C1 segment of cervical spinal cord (tissue), 14 donors: ENCODE measurements at regions not wholly inside any gene's neighbourhood (a gene's known extent, or its start where the extent isn't known, plus 50 kb on each side); places are given as distances from the start of the nearest gene placed in this dataset.

Experiments used
- DNase-seq, 14 donors: peaks; one replicate each; lab custom pipeline; 2025; lab: John Stamatoyannopoulos, UW

- no peak for DNase-seq
These were observed 330.5 kb downstream of the FGF9 start for GRCh38 chr13:22001336-22001735.

DNA sequence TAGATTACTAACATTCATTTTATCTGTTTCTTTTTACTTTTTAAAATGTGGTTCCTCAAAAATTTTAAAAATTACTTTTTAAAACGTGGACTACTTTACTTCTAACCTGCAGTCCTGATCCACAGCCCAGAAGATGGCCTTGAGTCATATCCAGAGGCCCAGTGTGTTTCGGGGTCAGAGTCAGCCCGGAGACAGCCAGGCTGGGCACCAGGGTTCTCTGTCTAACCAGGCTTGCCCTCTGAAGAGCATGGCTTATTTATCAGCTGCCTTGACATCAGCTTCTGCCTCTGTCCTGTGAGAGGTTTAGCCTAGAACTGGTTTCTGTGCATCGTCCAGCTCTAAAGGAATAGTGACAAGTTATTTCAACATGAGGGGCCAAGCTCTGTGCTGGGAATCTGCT lies 332.0 kb downstream of the FGF9 start:
- DNase-seq = no peak

DNA sequence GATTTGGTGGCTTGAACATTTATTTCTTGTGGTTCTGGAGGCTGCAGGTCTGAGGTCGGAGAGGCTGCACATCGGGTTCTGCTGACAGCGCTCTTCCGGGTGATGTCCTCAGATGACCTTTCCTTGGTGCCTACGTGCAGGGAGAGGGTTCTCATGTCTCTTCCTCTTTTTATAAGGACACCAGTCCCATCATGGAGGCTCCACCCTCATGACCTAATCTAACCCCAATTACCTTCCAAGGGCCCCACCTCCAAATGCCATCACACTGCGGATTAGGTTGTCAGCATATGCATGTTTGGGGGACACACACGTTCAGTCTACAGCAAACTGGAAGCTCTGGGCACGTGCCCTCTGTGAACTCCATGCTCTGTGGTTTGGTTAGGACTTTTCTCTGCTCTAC lies 338.6 kb downstream of the FGF9 start:
- peak in 1 of 14 donors; percentile 5 for DNase-seq

DNA sequence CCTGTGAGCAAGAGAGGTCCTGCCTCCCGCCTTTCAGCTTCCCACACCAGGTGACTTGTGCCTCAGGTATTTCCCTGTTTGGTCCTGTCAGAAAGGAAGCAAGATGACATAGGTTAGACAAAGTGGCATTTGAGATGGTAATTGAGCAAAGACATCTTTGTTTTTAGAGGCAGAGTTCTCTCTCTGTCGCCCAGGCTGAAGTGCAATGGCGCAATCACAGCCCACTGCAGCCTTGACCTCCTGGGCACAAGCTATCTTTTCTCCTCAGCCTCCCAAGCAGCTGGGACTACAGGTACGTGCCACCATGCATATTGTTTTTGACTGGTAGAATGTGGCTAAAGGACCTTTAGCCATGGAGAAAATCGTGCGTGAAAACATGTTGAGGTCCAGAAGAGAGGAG lies 339.1 kb downstream of the FGF9 start:
- DNase-seq = no peak

DNA sequence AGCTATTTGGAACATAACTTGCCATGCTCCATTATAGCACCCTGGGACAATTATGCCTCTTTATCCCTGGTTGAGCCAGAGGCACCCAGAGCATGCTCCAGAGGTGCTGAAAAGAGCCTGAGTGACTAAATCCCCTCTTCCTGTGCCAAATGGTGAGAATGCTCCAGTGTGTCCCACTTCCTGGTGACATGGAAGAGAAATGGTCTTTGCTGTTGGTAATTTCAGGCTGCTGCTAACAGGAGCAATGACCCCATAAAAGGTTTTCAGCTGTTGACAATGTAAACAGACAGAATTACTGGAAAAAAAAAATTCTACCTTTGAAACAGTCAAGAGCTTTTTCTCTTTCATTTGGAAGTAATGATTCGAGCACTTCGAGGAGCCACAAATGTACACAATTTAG lies 341.8 kb downstream of the FGF9 start:
- no peak for DNase-seq

DNA sequence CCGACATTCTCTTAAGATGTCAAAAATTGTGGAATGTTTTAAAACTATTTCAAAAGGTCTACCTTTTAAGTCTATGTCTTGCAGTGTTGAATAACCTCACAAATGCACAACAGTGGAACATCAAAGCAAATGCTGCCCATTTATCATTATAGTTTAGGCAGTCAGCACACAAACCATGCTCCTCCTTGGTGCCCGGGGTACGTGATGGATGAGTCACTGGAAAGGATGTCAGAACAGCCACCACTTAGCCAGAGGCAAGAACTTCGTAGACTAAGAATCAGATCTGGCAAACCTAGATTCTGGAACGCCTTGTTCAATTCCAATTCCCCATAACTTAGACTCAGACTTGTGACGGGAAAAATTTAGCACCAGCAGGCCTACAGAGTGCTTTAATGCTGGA lies 343.6 kb downstream of the FGF9 start:
- no peak for DNase-seq

DNA sequence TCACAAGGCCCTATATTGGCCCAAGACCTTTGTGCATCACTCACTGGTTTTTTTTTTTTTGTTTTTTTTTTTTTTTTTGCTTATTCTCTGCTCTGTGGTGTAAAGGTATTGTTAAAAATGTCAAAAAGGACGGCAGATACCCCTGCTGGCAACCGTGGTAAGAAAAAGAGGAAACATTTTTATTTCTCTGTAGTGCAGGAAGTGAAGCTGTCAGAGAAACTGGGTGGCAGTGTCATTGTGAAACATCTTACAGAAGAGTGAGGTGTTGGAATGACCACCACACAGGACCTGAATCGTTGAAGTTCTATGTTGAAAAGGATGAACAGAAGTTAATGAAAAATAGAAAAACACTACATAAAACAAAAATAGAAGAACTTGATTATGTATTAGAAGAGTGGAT lies 346.4 kb downstream of the FGF9 start:
- no peak for DNase-seq

DNA sequence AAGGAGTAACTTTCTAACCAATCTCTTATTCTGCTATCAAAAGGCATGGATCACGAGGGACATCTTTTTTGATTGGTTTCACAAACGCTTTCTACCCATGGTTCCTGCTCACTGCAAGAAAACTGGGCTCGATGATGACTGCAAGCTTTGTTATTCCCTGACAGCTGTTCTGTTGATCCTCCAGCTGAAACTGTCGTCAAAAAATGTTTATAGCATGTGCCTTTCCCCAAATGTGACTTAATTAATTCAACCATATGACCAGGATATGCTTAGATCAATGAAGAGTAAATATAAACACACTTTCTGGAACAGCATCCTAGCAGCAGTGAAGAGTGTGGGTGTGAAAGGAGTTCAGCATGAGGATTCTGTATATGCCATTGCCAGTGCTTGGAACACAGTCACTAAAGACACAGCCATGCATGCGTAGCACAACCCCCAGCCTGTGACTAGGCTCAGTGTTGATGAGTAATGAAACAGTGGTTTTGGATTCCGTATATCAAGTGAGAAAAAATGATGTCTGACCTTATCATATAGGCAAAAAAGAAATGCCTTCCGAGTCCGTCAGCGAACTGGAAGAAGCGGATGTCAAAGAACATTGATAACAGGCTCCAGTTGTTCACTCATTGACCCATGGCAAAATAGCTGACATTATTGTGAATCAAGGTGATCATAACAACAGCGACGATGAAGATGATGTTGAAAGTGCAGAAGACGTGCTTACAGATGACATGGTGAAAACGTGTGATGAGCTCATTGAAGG lies 347.4 kb downstream of the FGF9 start:
- DNase-seq = no peak

DNA sequence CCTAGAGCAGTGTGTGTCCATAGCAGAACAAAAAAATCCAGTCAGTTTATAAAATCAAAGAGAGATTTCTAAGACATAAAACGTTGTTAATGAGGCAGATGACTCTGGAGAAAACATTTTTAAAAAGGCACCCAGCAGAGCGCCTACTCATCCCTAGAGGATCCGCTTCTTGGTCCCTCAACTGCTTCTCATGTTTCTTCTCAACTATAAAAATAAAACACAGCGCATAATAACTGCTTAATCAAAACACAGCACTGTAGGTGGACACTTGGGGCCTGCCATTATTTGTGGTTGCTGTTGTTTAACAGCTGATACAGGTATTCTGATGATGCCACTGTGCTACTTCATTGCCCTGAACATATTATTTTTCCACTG lies 347.9 kb downstream of the FGF9 start:
- no peak for DNase-seq

DNA sequence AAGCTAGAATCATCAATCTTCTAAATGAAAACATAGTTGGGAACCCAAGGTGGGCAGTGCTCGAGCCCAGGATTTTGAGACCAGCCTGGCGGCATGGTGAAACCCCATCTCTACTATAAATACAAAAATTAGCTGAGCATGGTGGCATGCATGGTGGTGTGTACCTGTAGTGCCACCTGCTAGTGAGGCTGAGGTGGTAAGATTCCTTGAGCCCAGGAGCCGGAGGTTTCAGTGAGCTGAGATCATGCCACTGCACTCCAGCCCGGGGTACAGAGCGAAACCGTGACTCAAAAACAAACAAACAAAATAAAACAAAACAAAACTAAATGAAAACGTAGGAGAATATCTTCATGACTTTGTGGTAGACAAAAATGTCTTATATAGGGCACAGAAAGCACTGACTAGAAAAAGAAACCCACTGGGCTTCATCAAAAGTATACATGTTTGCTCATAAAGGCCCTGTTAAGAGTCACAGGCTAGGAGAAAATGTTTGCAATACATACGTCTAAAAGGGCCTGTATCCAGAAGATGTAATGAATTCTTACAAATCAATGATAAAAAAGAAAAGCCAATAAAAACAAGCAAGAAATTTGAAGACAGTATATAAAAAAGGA lies 353.6 kb downstream of the FGF9 start:
- no peak for DNase-seq

DNA sequence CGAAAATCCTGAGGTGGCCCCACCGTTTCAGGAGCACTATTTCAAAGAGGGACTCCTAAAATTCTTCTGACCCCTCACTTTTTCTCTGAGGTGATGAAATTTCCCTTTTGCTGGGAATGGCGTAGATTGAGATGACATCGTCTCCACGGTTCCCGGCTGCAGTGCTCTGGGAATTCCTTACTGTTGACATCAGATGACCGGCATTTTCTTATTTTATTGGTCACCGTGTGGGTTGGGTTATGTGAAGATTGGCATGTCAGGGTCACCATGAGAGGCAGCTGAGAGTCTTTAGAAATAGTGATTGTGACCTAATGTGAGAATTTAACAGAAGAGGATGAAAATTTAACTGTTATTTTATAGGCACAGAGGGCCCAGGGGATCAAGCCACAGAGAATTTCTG lies 356.7 kb downstream of the FGF9 start:
- no peak for DNase-seq

DNA sequence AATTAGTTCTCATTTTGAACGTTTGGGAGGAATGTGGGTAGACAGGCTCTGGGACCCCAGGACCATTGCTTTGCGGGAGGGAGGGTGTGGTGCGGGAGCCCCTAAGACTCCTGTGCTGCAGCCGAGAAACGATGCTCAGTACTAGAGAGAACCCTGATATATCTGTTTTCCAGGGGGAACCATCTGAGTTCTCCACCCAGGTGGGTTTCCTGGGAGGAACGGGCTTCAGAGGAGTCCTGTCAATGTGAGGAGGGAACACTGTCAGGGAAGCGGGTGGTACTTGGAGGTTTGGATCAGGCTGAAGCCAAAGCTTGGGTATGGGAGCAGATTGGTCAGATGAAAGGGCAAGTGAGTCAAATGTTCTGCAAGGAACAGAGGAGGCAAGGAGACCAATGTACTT lies 358.0 kb downstream of the FGF9 start:
- DNase-seq = no peak

DNA sequence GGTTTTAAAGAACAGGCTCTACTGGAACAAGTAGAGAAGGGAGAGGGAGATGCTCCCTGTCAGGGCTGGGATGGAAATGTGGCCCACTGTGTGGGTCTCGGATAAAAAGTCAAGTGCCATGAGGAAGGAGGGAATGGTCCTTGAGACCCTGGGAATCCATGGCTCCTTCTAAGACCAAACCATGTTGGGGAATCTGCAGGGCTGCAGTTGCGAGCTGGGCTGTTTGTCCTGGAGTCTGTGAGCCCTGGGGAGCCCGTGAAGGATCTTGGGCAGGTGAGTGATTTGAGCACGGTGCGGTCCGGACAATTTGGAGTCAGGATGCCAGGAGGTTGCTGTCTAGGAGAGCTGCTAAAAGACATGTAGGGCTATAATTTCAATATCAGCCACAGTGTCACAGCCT lies 359.4 kb downstream of the FGF9 start:
- DNase-seq = no peak

- DNase-seq = no peak
These were observed 360.9 kb downstream of the FGF9 start for GRCh38 chr13:22031702-22032286.

DNA sequence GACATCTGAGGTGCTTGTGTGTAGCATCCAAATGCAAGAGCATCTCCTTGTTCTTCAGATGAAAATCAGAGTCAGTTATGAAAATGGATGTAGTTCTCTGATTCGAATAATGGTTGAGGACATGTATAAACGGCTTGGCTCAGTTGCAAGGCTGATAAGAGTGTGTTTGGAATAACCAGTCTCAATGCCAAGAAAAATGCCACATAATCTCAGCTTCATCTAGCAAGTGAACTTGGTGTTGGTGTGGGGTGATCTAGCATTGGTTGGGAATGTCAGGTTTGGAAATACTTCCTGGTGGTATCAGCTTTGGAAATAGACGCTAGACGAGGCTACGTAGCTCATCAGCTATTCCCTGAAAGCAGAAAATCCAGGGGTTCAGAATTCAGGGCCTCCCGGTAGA lies 362.0 kb downstream of the FGF9 start:
- no peak for DNase-seq

GRCh38 chr13:22039961-22040360 lies 369.1 kb downstream of the FGF9 start:
- DNase-seq = no peak

GRCh38 chr13:22040810-22041364 lies 370.0 kb downstream of the FGF9 start:
- DNase-seq = no peak

DNA sequence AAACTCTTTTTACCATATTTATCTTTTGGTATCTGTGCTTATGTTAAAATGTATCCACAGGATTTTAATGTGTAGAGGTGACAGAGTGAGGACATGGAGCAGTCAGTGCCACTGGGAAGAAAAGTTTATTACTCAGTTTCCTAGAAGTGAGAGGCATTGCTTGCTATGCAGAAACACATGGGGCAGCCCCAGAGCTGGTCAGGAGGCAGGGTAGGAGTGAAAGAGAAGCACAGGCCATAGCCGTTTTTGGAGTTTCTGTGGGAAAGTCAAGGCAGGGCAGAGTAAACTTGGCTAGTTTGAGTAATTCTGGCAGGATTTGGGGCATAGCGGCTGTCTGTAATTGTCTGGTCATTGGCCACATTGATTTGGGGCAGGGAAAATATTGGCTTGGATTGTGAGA lies 370.9 kb downstream of the FGF9 start:
- no peak for DNase-seq

DNA sequence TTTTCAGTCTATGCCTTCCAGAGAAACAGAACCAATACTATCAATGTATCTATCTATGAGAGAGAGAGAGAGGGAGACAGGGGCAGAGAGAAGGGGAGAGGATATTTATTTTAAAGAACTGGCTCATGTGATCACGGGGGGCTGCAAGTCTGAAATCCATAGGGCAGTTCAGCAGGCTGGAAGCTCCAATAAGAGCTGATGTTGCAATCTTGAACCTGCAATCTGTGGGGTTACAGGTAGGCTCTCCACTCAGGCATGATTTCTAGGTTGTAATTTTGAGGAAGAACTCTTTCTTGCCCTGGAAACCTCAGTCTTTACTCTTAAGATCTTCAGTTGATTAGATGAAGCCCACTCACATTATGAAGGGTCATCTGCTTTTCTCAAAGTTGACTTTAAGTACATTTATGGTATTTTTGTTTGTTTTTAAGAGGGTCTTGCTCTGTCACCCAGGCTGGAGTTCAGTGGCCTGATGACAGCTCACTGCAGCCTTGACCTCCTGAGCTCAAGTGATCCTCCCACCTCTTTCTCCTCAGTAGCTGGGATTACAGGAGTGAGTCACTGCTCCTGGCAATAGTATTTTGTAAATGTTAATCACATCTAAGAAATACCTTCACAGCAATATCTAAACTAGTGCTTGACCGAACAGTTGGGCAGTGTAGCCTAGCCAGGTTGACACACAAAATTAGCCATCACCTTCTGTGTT lies 376.4 kb downstream of the FGF9 start:
- no peak for DNase-seq

DNA sequence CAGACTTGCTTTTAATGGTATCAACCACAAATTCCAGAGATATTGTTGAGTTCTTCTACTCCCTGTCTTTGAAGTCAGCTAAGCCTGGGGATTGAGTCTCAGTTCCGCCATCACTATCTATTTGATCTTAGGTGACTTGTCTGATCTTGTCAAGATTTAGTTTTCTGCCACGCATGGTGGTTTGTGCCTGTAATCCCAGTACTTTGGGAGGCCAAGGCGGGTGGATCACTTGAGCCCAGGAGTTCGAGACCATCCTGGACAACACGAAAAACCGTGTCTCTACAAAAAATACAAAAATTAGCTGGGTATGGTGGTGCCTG lies 376.9 kb downstream of the FGF9 start:
- DNase-seq = no peak

- DNase-seq = no peak
These were observed 378.5 kb downstream of the FGF9 start for GRCh38 chr13:22049384-22049783.

- no peak for DNase-seq
These were observed 380.2 kb downstream of the FGF9 start for GRCh38 chr13:22050951-22051563.
